CD4-positive, alpha-beta memory T cell (primary cell): ENCODE measurements at regions not wholly inside any gene's neighbourhood (a gene's known extent, or its start where the extent isn't known, plus 50 kb on each side); places are given as distances from the start of the nearest gene placed in this dataset.
A peak's percentile ranks its signal among the peaks of the same experiment; 100 is the strongest.

ENCODE experiments used
- CTCF ChIA-PET: fragments of 350-600 bp; sonication (Branson Sonifier 250); formaldehyde crosslinking; loops from one replicate; lab custom pipeline; 2021; ENCODE audit warnings: inconsistent platforms; ENCODE audit not compliant: partially characterized antibody; lab: Charles Lee
- POLR2A ChIA-PET: fragments of 350-600 bp; sonication (Branson Sonifier 250); formaldehyde crosslinking; loops from one replicate; lab custom pipeline; 2021; ENCODE audit not compliant: partially characterized antibody; lab: Charles Lee
- DNase-seq, 5 donors: peaks; one replicate each; pipeline versions ENCODE4 v3.0.0 to v3.0.0-alpha.2; 2020 to 2022; ENCODE audit warnings: mixed read lengths in 1 of 5
- H3K27ac ChIP-seq: one replicate; pipeline ENCODE4 v1.7.0; 2013; ENCODE audit warnings: low read depth, low read length
- H3K27me3 ChIP-seq: 2 replicates; pipeline ENCODE4 v1.7.0; 2013; ENCODE audit warnings: mild to moderate bottlenecking, low read length, moderate library complexity; ENCODE audit not compliant: insufficient read depth
- H3K36me3 ChIP-seq: 2 replicates; pipeline ENCODE4 v1.7.0; 2013; ENCODE audit warnings: mild to moderate bottlenecking, low read length, moderate library complexity; ENCODE audit not compliant: insufficient read depth
- H3K4me1 ChIP-seq: 2 replicates; pipeline ENCODE4 v1.7.0; 2013; ENCODE audit warnings: mild to moderate bottlenecking, low read length, moderate library complexity; ENCODE audit not compliant: insufficient read depth
- H3K4me3 ChIP-seq, 2 donors: one replicate each; pipeline ENCODE4 v1.7.0; 2013; ENCODE audit warnings: low read length in 2 of 2, mild to moderate bottlenecking in 1 of 2
- H3K9me3 ChIP-seq, 2 donors: one replicate each; pipeline ENCODE4 v1.7.0; 2013; ENCODE audit warnings: low read length in 2 of 2, control low read depth in 1 of 2; ENCODE audit not compliant: control insufficient read depth in 1 of 2
- H3K27ac Mint-ChIP-seq, 7 donors: one replicate each; pipeline ENCODE4 v1.8.0; 2020 to 2021; ENCODE audit warnings: mixed read lengths in 7 of 7, mild to moderate bottlenecking in 6 of 7, inconsistent platforms in 3 of 7, moderate library complexity in 3 of 7
- H3K27me3 Mint-ChIP-seq, 2 donors: one replicate each; pipeline ENCODE4 v1.8.0; 2020 to 2021; ENCODE audit warnings: mixed read lengths in 2 of 2
- H3K36me3 Mint-ChIP-seq, 2 donors: one replicate each; pipeline ENCODE4 v1.8.0; 2020 to 2021; ENCODE audit warnings: mixed read lengths in 2 of 2, inconsistent platforms in 1 of 2, mild to moderate bottlenecking in 1 of 2
- H3K4me1 Mint-ChIP-seq, 4 donors: one replicate each; pipeline ENCODE4 v1.8.0; 2020 to 2021; ENCODE audit warnings: mixed read lengths in 4 of 4, mild to moderate bottlenecking in 1 of 4
- H3K4me3 Mint-ChIP-seq, 8 donors: one replicate each; pipeline ENCODE4 v1.8.0; 2020 to 2021; ENCODE audit warnings: mixed read lengths in 8 of 8, mild to moderate bottlenecking in 7 of 8, moderate library complexity in 6 of 8, inconsistent platforms in 3 of 8
- H3K9me3 Mint-ChIP-seq, 8 donors: one replicate each; pipeline ENCODE4 v1.8.0; 2020 to 2021; ENCODE audit warnings: mixed read lengths in 8 of 8, mild to moderate bottlenecking in 5 of 8, inconsistent platforms in 3 of 8, moderate library complexity in 1 of 8
- intact Hi-C: fragments of 100-400 bp; cut with micrococcal nuclease; formaldehyde crosslinking; loops from one replicate; pipeline ENCODE4 v1.15.1; 2023

DNA sequence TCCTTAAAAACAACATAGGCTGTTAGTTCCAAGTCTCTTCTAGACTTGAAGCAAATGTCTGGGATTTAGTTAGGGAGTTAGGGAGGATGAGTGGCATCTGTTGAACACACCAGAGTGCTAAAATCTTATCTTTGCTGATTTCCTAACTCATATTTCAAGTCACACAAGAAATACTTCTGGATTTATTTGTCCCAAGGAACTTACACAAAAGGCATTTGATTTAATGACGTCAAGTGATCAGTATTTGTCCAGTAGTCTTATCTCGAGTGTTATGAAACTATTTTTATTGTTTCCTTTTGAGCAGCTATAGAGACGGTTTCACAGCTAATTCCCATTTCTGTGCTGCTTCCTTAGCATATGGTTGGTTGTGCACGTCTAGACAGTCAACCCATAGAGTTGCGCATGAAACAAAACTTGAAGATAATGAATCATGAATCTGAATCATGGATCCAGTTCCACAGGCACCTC lies 140.5 kb upstream of the TUT7 start:
- peaks cover 0 to 2% (median 0%) of the 10 kb centered on the region in 8 donors for H3K9me3 Mint-ChIP-seq
- no peaks in the 10 kb centered on the region for H3K9me3 ChIP-seq
- H3K4me3 ChIP-seq: no peak overlapping the region
- H3K36me3 ChIP-seq: no peaks in the 10 kb centered on the region
- intact Hi-C loops: no loop called here
- peaks cover 4 to 8% of the 10 kb centered on the region in 2 donors for H3K27me3 Mint-ChIP-seq
- DNase-seq: no peak
- no peaks in the 10 kb centered on the region for H3K36me3 Mint-ChIP-seq
- POLR2A ChIA-PET: no interaction called here
- H3K27me3 ChIP-seq: no peaks in the 10 kb centered on the region
- H3K4me1 Mint-ChIP-seq: no peaks in the 10 kb centered on the region
- H3K4me1 ChIP-seq: no peaks in the 10 kb centered on the region
- CTCF ChIA-PET: no interaction called here
- no peak overlapping the region for H3K27ac Mint-ChIP-seq
- H3K27ac ChIP-seq: no peak overlapping the region
- no peak overlapping the region for H3K4me3 Mint-ChIP-seq

DNA sequence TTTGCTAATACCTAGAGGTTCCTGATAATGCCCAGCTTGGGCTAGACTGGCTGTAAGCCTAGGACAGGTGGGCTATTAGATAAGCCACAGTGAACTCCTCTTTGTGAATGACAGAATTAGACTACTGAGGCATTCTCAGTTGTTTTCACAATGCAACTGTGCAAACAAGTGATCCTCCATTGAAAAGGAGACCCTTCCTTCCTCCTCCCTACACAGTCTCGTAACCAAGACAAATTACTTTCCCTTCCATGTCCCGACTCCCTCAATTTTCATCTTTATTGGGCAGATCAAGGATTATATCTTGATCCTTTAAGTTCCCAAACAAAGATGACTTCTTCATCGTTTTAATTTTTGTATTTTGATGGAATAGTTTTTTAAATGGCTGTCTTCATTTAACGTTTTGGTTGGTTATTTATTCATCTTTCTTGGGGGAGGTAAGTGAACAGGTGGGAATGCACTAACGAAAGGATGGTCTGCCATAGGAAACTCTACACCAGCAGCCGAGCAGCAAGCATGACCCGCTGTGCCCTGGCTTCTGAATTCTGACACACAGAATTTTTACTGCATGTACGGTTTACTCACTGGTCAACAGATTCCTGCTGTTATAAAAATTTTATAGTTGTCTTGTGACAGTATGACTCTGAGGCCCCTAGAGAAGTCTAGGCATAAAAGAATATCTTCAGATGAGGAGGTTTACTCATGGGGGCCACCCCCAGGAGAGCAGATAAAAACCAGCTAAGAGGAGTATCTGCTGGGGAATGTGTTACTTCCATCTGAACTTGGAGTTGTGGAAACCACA lies 137.5 kb upstream of the TUT7 start:
- Mint-ChIP-seq H3K4me1 (no peaks in the 10 kb centered on the region), H3K27me3 (peaks cover 0 to 2% of the 10 kb centered on the region in 2 donors), H3K27ac (no peak overlapping the region), H3K9me3 (no peaks in the 10 kb centered on the region), H3K36me3 (no peaks in the 10 kb centered on the region), H3K4me3 (no peak overlapping the region)
- ChIA-PET CTCF (no interaction called here), POLR2A (no interaction called here)
- no peaks in the 10 kb centered on the region for H3K36me3 ChIP-seq
- H3K9me3 ChIP-seq: no peaks in the 10 kb centered on the region
- H3K4me3 ChIP-seq: no peak overlapping the region
- H3K27ac ChIP-seq: no peak overlapping the region
- H3K27me3 ChIP-seq: no peaks in the 10 kb centered on the region
- DNase-seq: no peak
- no peaks in the 10 kb centered on the region for H3K4me1 ChIP-seq
- intact Hi-C loops: no loop called here

DNA sequence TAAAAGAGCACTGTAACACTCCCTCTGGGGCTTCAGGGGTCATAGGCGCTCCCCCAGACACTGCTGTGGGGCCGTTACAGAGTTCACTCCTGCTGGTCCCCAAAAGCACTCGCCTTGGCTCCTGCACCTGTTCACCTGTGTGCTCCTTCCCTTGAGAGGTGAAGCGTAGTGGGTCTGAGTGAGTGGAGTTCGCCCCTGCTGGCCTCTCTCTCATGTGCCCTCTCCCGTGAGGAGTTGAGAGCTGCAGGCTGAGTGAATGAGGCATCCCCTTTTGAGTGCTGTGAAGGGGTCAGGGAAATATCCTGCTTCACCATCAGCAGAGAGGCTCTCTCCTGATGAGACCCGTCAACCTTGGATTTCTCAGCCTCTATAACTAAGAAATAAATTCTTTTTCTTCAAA lies 134.6 kb upstream of the TUT7 start:
- H3K27ac Mint-ChIP-seq: no peak overlapping the region
- POLR2A ChIA-PET: no interaction called here
- peak in 1 of 5 donors; percentile 24 for DNase-seq
- Histone ChIP-seq H3K36me3 (no peaks in the 10 kb centered on the region), H3K4me1 (no peaks in the 10 kb centered on the region), H3K4me3 (no peak overlapping the region), H3K27ac (no peak overlapping the region), H3K9me3 (no peaks in the 10 kb centered on the region), H3K27me3 (no peaks in the 10 kb centered on the region)
- H3K4me1 Mint-ChIP-seq: peaks cover 0 to 5% (median 2%) of the 10 kb centered on the region in 4 donors
- no peaks in the 10 kb centered on the region for H3K36me3 Mint-ChIP-seq
- peaks cover 0 to 3% of the 10 kb centered on the region in 2 donors for H3K27me3 Mint-ChIP-seq
- no peaks in the 10 kb centered on the region for H3K9me3 Mint-ChIP-seq
- no peak overlapping the region for H3K4me3 Mint-ChIP-seq
- intact Hi-C loops: loop anchor here (5.0 kb wide), 2 partner anchors 459 to 1174 kb away; partner anchors contain the start of gene GAS1
- CTCF ChIA-PET: interaction anchor here (1.8 kb wide), 1 partner anchor 8 kb away, joined by 5 read pairs; no protein-coding TSS in a partner anchor

DNA sequence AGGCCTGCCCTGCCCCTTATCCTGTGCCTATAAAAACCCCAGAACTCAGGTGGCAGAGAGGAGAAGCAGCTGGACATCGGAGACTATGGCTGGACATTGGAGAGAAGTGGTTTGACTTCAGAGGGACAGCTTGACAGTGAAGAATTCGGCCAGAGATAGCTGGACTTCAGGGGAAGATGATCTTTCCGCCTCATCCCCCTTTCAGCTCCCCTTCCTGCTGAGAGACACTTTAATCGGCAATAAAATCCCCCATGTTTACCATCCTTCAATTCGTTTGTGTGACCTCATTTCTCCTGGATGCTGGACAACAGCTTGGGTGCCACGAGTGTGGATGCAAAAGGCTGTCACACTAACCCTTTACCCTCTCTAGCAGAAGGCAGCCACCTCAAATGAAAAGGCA lies 134.1 kb upstream of the TUT7 start:
- intact Hi-C loops: loop anchor here (5.0 kb wide), 2 partner anchors 459 to 1174 kb away; partner anchors contain the start of gene GAS1
- Histone ChIP-seq H3K36me3 (no peaks in the 10 kb centered on the region), H3K9me3 (no peaks in the 10 kb centered on the region), H3K4me3 (no peak overlapping the region), H3K4me1 (no peaks in the 10 kb centered on the region), H3K27ac (no peak overlapping the region), H3K27me3 (no peaks in the 10 kb centered on the region)
- Mint-ChIP-seq H3K27ac (peak overlapping the region in 1 of 7 donors; percentile 77), H3K4me3 (no peak overlapping the region), H3K4me1 (peaks cover 0 to 5% (median 2%) of the 10 kb centered on the region in 4 donors), H3K36me3 (no peaks in the 10 kb centered on the region), H3K27me3 (peaks cover 0 to 3% of the 10 kb centered on the region in 2 donors), H3K9me3 (no peaks in the 10 kb centered on the region)
- ChIA-PET CTCF (interaction anchor here (1.8 to 3.3 kb wide), 2 partner anchors 8 to 836 kb away, joined by 5 to 16 read pairs; no protein-coding TSS in a partner anchor), POLR2A (no interaction called here)
- DNase-seq: no peak

DNA sequence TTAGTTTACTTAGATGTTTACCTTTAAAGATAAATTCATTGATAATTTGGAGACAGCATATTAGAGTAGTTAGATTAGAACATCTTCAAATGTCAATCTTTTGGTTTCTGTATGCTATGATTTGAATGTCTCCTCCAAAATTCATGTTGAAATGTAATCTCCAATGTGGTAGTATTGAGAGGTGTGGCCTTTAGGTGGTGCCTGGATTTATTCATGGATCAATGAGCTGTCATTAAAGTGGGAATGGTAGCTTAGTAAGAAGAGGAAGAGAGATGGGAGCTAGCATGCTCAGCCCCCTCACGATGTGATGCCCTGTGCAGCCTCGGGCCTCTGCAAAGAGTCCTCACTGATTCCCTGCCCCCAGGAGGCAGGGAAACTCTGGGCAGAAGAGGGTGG lies 133.6 kb upstream of the TUT7 start:
- Histone ChIP-seq H3K36me3 (no peaks in the 10 kb centered on the region), H3K27me3 (no peaks in the 10 kb centered on the region), H3K27ac (no peak overlapping the region), H3K4me1 (no peaks in the 10 kb centered on the region), H3K9me3 (no peaks in the 10 kb centered on the region), H3K4me3 (no peak overlapping the region)
- CTCF ChIA-PET: interaction anchor here (1.8 to 3.3 kb wide), 2 partner anchors 8 to 837 kb away, joined by 5 to 16 read pairs; no protein-coding TSS in a partner anchor
- intact Hi-C loops: loop anchor here (5.0 kb wide), 2 partner anchors 459 to 1174 kb away; partner anchors contain the start of gene GAS1
- no peaks in the 10 kb centered on the region for H3K9me3 Mint-ChIP-seq
- H3K27me3 Mint-ChIP-seq: peaks cover 0 to 3% of the 10 kb centered on the region in 2 donors
- DNase-seq: no peak
- POLR2A ChIA-PET: no interaction called here
- no peak overlapping the region for H3K4me3 Mint-ChIP-seq
- no peak overlapping the region for H3K27ac Mint-ChIP-seq
- H3K36me3 Mint-ChIP-seq: no peaks in the 10 kb centered on the region
- H3K4me1 Mint-ChIP-seq: peaks cover 0 to 5% (median 2%) of the 10 kb centered on the region in 4 donors

DNA sequence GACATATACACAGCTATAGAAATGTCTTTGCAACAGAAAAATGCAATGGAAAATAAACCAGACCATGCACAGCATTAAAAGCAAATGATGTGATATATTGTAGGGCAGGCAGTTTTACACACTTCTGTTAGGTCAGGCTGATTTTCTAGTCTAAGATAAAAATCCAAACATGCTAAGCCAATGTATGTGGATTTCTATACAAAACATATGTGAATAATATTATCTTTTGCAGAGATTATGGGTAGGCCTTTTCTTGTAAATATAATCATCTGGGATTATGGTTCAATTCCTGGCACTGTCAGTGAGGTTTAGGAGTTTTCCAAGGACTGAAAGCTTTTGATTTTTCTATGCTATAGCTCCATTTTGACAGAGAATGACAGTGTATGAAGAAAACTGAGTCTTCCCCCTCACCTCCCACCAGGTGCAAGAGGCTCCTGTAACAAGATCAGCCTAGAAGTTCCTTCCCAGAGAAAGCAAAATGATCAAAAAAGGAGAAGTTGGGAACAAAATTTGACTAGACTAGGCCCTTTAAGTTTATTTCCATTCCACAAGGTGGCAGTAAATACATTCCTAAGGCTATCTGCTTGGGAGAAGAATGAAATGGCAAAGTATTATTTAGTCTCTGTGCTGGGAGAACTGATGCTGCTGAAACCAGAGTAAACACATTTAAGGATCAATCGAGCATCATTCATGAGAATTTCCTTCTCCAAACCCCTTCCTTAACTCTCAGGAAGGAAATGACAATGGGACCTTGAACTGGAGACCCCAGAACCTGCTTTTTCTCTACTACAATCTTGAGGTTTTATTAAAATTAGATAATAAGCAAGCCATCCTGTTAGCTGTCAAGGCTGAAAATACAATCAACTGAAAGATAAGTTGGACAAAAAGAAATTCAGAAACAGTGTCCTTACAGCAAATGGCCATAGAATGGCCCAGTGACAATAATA lies 133.0 kb upstream of the TUT7 start:
- no peak overlapping the region for H3K4me3 Mint-ChIP-seq
- Histone ChIP-seq H3K36me3 (no peaks in the 10 kb centered on the region), H3K27me3 (no peaks in the 10 kb centered on the region), H3K4me1 (no peaks in the 10 kb centered on the region), H3K4me3 (no peak overlapping the region), H3K9me3 (no peaks in the 10 kb centered on the region), H3K27ac (no peak overlapping the region)
- no peak overlapping the region for H3K27ac Mint-ChIP-seq
- DNase-seq: peak in 1 of 5 donors; percentile 4
- CTCF ChIA-PET: interaction anchor here (0.9 to 3.3 kb wide), 6 partner anchors 10 to 843 kb away, joined by 3 to 16 read pairs (median 3); no protein-coding TSS in a partner anchor
- H3K9me3 Mint-ChIP-seq: no peaks in the 10 kb centered on the region
- no peaks in the 10 kb centered on the region for H3K36me3 Mint-ChIP-seq
- POLR2A ChIA-PET: no interaction called here
- peaks cover 0 to 5% (median 2%) of the 10 kb centered on the region in 4 donors for H3K4me1 Mint-ChIP-seq
- peaks cover 2 to 3% of the 10 kb centered on the region in 2 donors for H3K27me3 Mint-ChIP-seq
- intact Hi-C loops: loop anchor here (5.0 kb wide), 2 partner anchors 460 to 1175 kb away; partner anchors contain the start of gene GAS1
